Upper lobe of right lung (tissue), 1 donor: ENCODE measurements at regions not wholly inside any gene's neighbourhood (a gene's known extent, or its start where the extent isn't known, plus 50 kb on each side); places are given as distances from the start of the nearest gene placed in this dataset.
"Not testable (repeated sequence)": the region's sequence is repeated elsewhere in the genome, so short reads cannot be mapped to it uniquely, and the experiment has no call there.

Source experiments
- ATAC-seq: fragments of 200-7000 bp; cut with Tn5 transposase; one replicate; pipeline ENCODE4 v1.9.1; 2020; ENCODE audit warnings: mild to moderate bottlenecking, moderate library complexity
- DNase-seq: peaks from one replicate; pipeline ENCODE4 v3.0.0-alpha.2; 2020
- H3K27ac ChIP-seq: fragments of 200-600 bp; one replicate; pipeline ENCODE4 v1.8.0; 2022
- H3K27me3 ChIP-seq: fragments of 200-600 bp; one replicate; pipeline ENCODE4 v1.8.0; 2022; ENCODE audit warnings: mild to moderate bottlenecking
- H3K36me3 ChIP-seq: fragments of 200-600 bp; one replicate; pipeline ENCODE4 v1.8.0; 2022
- H3K4me1 ChIP-seq: fragments of 200-600 bp; one replicate; pipeline ENCODE4 v1.8.0; 2022
- H3K4me3 ChIP-seq: fragments of 200-600 bp; one replicate; pipeline ENCODE4 v1.8.0; 2022; ENCODE audit warnings: mild to moderate bottlenecking
- H3K9me3 ChIP-seq: fragments of 200-600 bp; one replicate; pipeline ENCODE4 v1.8.0; 2022
- intact Hi-C: fragments of 100-400 bp; cut with DNase I; formaldehyde crosslinking; loops from one replicate; pipeline ENCODE4 v1.11.0; 2022
- TF ChIP-seq, protein P1 (sequence below): fragments of 200-600 bp; IDR thresholded peaks from one replicate; pipeline ENCODE4 v1.8.0; 2022; ENCODE audit warnings: antibody characterized with exemption
- donor health status: DM: no; HTN: yes; CAD: no; lungs with severe emphysema.

DNA sequence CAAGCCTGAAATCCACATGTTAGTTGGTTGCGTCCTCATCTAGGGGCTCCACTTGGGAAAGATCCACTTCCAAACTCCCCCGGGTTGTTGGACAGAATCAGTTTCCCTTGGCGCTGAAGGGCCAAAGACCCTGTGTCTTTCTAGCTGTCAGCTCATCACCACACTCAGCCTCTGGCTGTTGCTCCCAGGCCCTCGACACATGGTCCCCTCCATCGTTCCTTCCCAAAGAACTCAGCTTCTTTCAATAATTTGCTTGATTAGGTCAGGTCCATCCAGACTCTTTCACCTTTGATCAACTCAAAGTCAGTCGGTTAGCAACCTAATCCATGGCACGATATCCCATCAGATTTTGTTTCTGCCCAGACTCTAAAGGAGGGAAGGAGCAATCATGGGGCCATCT is 254.8 kb upstream of the SULF2 start:
- ATAC-seq: no peak
- H3K4me3 ChIP-seq: no peak overlapping the region
- peaks cover 5% of the 10 kb centered on the region for H3K4me1 ChIP-seq
- no peak overlapping the region for H3K27ac ChIP-seq
- intact Hi-C loops: no loop called here
- no peaks in the 10 kb centered on the region for H3K9me3 ChIP-seq
- no peaks in the 10 kb centered on the region for H3K36me3 ChIP-seq
- DNase-seq: no peak
- H3K27me3 ChIP-seq: no peaks in the 10 kb centered on the region
- TF ChIP-seq, protein P1, sequence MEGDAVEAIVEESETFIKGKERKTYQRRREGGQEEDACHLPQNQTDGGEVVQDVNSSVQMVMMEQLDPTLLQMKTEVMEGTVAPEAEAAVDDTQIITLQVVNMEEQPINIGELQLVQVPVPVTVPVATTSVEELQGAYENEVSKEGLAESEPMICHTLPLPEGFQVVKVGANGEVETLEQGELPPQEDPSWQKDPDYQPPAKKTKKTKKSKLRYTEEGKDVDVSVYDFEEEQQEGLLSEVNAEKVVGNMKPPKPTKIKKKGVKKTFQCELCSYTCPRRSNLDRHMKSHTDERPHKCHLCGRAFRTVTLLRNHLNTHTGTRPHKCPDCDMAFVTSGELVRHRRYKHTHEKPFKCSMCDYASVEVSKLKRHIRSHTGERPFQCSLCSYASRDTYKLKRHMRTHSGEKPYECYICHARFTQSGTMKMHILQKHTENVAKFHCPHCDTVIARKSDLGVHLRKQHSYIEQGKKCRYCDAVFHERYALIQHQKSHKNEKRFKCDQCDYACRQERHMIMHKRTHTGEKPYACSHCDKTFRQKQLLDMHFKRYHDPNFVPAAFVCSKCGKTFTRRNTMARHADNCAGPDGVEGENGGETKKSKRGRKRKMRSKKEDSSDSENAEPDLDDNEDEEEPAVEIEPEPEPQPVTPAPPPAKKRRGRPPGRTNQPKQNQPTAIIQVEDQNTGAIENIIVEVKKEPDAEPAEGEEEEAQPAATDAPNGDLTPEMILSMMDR: no peak

- H3K27ac ChIP-seq: no peak overlapping the region
- H3K27me3 ChIP-seq: no peaks in the 10 kb centered on the region
- ATAC-seq: no peak
- H3K4me1 ChIP-seq: peaks cover 5% of the 10 kb centered on the region
- intact Hi-C loops: no loop called here
- no peaks in the 10 kb centered on the region for H3K36me3 ChIP-seq
- no peaks in the 10 kb centered on the region for H3K9me3 ChIP-seq
- DNase-seq: no peak
- TF ChIP-seq, protein P1: no peak
- H3K4me3 ChIP-seq: no peak overlapping the region
Observed at GRCh38 chr20:48039514-48039913, 254.2 kb upstream of the SULF2 start.

DNA sequence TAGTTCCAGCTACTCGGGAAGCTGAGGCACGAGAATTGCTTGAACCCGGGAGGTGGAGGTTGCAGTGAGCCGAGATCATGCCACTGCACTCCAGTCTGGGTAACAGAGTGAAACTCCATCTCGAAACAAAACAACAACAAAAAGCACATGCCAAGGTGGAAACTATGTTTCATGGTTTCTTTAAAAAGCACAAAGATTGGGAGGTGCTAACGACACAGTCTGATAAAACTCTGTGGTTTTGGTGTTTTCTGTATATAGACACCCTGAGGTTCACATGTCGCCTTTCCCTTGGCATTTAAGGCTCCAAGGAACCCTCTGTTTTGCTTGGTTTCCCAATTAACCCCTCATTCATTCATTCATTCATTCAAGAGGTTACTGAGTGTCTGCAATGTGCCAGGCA is 253.4 kb upstream of the SULF2 start:
- no peak overlapping the region for H3K27ac ChIP-seq

DNA sequence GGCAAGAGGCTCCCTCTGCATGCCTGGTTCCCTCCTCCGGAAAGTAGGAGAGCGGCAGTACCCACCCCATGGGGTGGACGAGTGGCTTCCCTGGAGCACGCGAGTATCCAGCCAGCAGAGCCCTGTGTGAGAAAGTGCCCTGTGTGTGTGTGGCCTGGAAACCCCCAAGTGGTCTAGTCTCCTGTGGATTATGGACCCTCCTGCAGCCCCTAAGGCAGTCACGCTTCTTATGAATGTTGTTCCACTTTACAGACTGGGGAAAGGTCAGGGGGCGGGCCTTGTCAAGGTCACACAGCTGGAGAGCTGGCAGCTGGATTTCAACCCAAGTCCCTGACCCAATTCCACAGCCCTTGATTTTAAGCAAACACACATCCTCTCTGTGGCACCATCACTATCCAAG is 252.5 kb upstream of the SULF2 start:
- H3K4me1 ChIP-seq, ATAC-seq, H3K27me3 ChIP-seq, DNase-seq, H3K9me3 ChIP-seq, H3K4me3 ChIP-seq, intact Hi-C loops, H3K27ac ChIP-seq, H3K36me3 ChIP-seq: not testable (repeated sequence)

More for the DNA sequence above, 253.4 kb upstream of the SULF2 start:
- DNase-seq (no peak), ATAC-seq (no peak)
- intact Hi-C loops: no loop called here
- H3K9me3 ChIP-seq: no peaks in the 10 kb centered on the region
- H3K36me3 ChIP-seq: no peaks in the 10 kb centered on the region
- H3K27me3 ChIP-seq: no peaks in the 10 kb centered on the region
- TF ChIP-seq, protein P1: no peak
- H3K4me3 ChIP-seq: no peak overlapping the region
- peaks cover 5% of the 10 kb centered on the region for H3K4me1 ChIP-seq

DNA sequence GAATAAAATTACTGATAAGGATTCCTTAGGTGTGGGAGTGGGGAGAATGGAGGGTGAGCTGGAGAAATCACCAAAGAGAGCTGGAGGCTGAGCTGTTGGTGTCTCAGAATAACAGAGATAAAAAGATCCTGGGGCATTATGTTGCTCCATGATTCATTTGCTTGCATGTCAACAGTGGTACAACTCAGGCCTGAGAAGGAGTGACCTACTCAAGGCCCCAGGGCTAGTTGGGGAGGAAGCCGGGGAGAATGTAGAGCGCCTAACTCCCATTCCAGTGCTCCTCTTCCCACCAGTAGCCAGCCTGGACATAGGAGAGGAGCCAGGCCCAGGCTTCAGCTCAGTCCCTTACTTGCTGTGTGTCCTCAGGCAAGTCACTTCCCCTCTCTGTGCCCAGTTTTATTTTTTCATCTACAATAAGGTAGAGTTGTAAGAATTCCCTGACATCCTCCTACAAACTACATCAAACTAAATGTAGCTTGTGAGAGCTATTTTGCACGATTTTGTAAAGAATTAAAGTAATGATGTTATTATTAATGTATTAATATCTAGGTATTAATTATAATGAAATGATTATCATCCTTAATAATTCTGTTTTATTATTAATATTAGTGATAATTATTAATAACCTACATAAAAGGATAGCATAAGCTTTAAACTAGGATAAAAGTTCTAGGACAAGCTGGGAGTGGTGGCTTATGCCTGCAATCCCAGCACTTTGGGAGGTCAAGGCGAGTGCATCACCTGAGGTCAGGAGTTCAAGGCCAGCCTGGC is 250.9 kb upstream of the SULF2 start:
- intact Hi-C loops: no loop called here
- DNase-seq: no peak
- no peaks in the 10 kb centered on the region for H3K27me3 ChIP-seq
- H3K27ac ChIP-seq: no peak overlapping the region
- no peak for ATAC-seq
- no peaks in the 10 kb centered on the region for H3K36me3 ChIP-seq
- H3K4me1 ChIP-seq: peaks cover 5% of the 10 kb centered on the region
- no peak overlapping the region for H3K4me3 ChIP-seq
- TF ChIP-seq, protein P1: no peak
- no peaks in the 10 kb centered on the region for H3K9me3 ChIP-seq

GRCh38 chr20:48034751-48035150 is 249.5 kb upstream of the SULF2 start:
- Histone ChIP-seq H3K9me3 (no peaks in the 10 kb centered on the region), H3K36me3 (no peaks in the 10 kb centered on the region), H3K27ac (no peak overlapping the region), H3K4me1 (peaks cover 5% of the 10 kb centered on the region), H3K27me3 (no peaks in the 10 kb centered on the region), H3K4me3 (no peak overlapping the region)
- ATAC-seq (no peak), DNase-seq (no peak)
- TF ChIP-seq, protein P1: no peak
- intact Hi-C loops: no loop called here

DNA sequence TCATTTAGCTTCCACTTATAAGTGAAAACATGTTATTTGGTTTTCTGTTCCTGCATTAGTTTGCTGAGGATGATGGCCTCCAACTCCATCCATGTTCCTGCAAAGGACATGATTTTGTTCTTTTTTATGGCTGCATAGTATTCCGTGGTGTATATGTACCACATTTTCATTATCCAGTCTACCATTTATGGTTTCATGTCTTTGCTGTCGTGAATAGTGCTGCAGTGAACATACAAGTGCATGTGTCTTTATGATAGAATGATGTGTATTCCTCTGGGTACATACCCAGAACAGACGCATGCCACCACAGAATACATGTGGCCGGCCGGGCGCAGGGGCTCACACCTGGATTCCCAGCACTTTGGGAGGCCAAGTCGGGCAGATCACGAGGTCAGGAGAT is 247.7 kb upstream of the SULF2 start:
- DNase-seq, H3K4me3 ChIP-seq, ATAC-seq, H3K36me3 ChIP-seq, H3K4me1 ChIP-seq, H3K27ac ChIP-seq, H3K9me3 ChIP-seq, intact Hi-C loops, H3K27me3 ChIP-seq: not testable (repeated sequence)
